ENCODE measurements at regions not wholly inside any gene's neighbourhood (a gene's known extent, or its start where the extent isn't known, plus 50 kb on each side); places are given as distances from the start of the nearest gene placed in this dataset.

DNA sequence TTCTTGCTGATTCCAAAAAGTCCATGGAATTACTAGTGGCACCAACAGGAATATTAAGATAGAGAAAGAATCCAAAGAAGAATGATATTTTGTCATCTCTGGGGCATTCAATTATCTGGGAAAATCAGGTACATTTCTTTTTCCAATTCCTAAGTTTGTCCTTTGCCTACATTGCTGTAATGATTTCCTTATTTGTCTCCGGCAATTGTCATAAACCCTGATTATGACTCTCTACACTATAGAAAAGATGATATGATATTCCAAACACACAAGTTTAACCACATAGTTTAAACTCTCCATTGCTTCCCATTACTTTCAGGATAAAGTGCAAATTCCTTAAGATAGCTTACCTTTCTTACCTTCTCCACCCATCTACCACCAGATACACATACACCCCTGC lies 647.0 kb downstream of the PLPP3 start:
- Histone ChIP-seq H3K79me2 (ENCODE audit: insufficient read depth, low read length) (no peaks in the 10 kb centered on the region), H3K9me3 (replicated peaks in 1 of 2; ENCODE audit: control insufficient read depth in 1 of 2, insufficient read depth in 1 of 2, low read length in 2 of 2) (peaks cover 0 to 7% of the 10 kb centered on the region in 2 donors), H3K4me1 (ENCODE audit: control insufficient read depth in 1 of 2, insufficient read depth in 2 of 2, low read length in 2 of 2) (no peaks in the 10 kb centered on the region), H2AFZ (ENCODE audit: insufficient read depth, low read depth, low read length, poor library complexity, severe bottlenecking) (no peak overlapping the region), H3K36me3 (replicated peaks in 1 of 2; ENCODE audit: control insufficient read depth in 1 of 2, insufficient read depth in 2 of 2, low read length in 2 of 2) (no peaks in the 10 kb centered on the region), H3K27ac (ENCODE audit: low read depth in 1 of 2, low read length in 2 of 2) (no peak overlapping the region), H3K4me2 (replicated peaks; ENCODE audit: extremely low read depth, low read length, poor library complexity, severe bottlenecking) (no peak overlapping the region), H3K27me3 (ENCODE audit: control insufficient read depth in 2 of 2, insufficient read depth in 2 of 2, low read length in 2 of 2) (no peaks in the 10 kb centered on the region), H3K4me3 (replicated peaks in 1 of 3; ENCODE audit: low read depth in 2 of 3, low read length in 3 of 3) (no peak overlapping the region), H3K9ac (ENCODE audit: insufficient read depth, low read length, poor library complexity, severe bottlenecking) (no peak overlapping the region), H4K20me1 (ENCODE audit: insufficient read depth, low read length) (no peaks in the 10 kb centered on the region)
- no peak for DNase-seq
- intact Hi-C loops (cut with micrococcal nuclease), result no loop called here
- Mint-ChIP-seq H3K9me3 (peaks cover 1 to 14% (median 6%) of the 10 kb centered on the region in 7 donors), H3K4me1 (no peaks in the 10 kb centered on the region), H3K36me3 (no peaks in the 10 kb centered on the region), H3K4me3 (no peak overlapping the region), H3K27me3 (ENCODE audit: low read depth in 3 of 3) (peaks cover 0 to 2% (median 0%) of the 10 kb centered on the region in 3 donors), H3K27ac (no peak overlapping the region)
- TF ChIP-seq, protein P1, sequence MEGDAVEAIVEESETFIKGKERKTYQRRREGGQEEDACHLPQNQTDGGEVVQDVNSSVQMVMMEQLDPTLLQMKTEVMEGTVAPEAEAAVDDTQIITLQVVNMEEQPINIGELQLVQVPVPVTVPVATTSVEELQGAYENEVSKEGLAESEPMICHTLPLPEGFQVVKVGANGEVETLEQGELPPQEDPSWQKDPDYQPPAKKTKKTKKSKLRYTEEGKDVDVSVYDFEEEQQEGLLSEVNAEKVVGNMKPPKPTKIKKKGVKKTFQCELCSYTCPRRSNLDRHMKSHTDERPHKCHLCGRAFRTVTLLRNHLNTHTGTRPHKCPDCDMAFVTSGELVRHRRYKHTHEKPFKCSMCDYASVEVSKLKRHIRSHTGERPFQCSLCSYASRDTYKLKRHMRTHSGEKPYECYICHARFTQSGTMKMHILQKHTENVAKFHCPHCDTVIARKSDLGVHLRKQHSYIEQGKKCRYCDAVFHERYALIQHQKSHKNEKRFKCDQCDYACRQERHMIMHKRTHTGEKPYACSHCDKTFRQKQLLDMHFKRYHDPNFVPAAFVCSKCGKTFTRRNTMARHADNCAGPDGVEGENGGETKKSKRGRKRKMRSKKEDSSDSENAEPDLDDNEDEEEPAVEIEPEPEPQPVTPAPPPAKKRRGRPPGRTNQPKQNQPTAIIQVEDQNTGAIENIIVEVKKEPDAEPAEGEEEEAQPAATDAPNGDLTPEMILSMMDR (IDR thresholded peaks at IDR 0.05), result no peak
- WGBS (ENCODE audit: insufficient coverage), result no CpG with 5 or more reads among the region's 1 CpG

DNA sequence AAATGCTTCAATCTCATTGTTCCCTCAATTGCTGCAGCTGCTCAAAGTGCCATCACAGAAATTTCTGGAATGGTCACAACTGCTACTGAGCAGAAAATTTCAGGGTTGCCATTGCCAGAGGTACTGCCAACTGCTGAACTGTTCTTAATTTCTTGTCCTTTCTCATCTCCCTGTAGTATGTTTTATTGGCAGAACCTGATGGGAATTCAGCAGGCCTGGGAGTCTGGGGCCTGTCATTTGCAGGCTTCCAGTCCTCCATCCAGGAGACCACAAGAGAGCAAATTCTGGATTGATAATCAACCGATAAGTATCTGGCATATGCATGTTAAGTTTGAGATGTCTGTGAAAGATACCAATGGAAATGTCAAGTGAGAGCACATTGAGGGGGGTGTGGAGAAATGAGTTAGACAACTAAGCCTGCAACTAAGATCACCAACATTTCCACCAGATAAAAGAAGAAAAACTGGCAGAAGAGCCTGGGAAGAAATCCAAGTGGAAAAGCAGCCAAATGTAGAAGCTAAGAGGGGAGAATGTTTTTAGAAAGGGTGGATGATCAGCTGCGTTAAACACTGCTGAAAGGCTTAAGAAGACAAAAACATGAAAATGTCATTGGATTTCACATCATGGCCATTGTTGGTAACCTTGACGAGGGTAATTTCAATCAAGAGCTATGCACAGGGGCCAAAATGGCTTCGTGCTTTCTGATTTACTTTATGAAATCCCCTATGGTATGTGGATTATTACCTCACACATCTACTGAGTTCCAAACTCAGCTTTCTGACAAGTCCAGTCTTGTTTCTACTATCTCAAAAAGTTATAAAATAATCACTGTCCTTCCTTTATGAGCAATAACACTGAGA lies 648.1 kb downstream of the PLPP3 start:
- Histone ChIP-seq H3K4me1 (ENCODE audit: control insufficient read depth in 1 of 2, insufficient read depth in 2 of 2, low read length in 2 of 2) (no peaks in the 10 kb centered on the region), H3K36me3 (replicated peaks in 1 of 2; ENCODE audit: control insufficient read depth in 1 of 2, insufficient read depth in 2 of 2, low read length in 2 of 2) (no peaks in the 10 kb centered on the region), H3K27ac (ENCODE audit: low read depth in 1 of 2, low read length in 2 of 2) (no peak overlapping the region), H4K20me1 (ENCODE audit: insufficient read depth, low read length) (no peaks in the 10 kb centered on the region), H3K4me3 (replicated peaks in 1 of 3; ENCODE audit: low read depth in 2 of 3, low read length in 3 of 3) (no peak overlapping the region), H2AFZ (ENCODE audit: insufficient read depth, low read depth, low read length, poor library complexity, severe bottlenecking) (no peak overlapping the region), H3K27me3 (ENCODE audit: control insufficient read depth in 2 of 2, insufficient read depth in 2 of 2, low read length in 2 of 2) (no peaks in the 10 kb centered on the region), H3K79me2 (ENCODE audit: insufficient read depth, low read length) (no peaks in the 10 kb centered on the region), H3K9ac (ENCODE audit: insufficient read depth, low read length, poor library complexity, severe bottlenecking) (no peak overlapping the region), H3K4me2 (replicated peaks; ENCODE audit: extremely low read depth, low read length, poor library complexity, severe bottlenecking) (no peak overlapping the region), H3K9me3 (replicated peaks in 1 of 2; ENCODE audit: control insufficient read depth in 1 of 2, insufficient read depth in 1 of 2, low read length in 2 of 2) (peaks cover 0 to 7% of the 10 kb centered on the region in 2 donors)
- Mint-ChIP-seq H3K4me3 (no peak overlapping the region), H3K27ac (no peak overlapping the region), H3K36me3 (no peaks in the 10 kb centered on the region), H3K9me3 (peaks cover 1 to 15% (median 7%) of the 10 kb centered on the region in 7 donors), H3K4me1 (no peaks in the 10 kb centered on the region), H3K27me3 (ENCODE audit: low read depth in 3 of 3) (peaks cover 0 to 2% (median 0%) of the 10 kb centered on the region in 3 donors)
- 100% methylated on average over 1 of the region's 4 CpGs for WGBS (ENCODE audit: insufficient coverage)
- TF ChIP-seq, protein P1 (IDR thresholded peaks at IDR 0.05), result no peak
- DNase-seq, result no peak
- intact Hi-C loops (cut with micrococcal nuclease), result no loop called here

Data from CD14-positive monocyte (primary cell).